ENCODE measurements at regions not wholly inside any gene's neighbourhood (a gene's known extent, or its start where the extent isn't known, plus 50 kb on each side); places are given as distances from the start of the nearest gene placed in this dataset.

DNA sequence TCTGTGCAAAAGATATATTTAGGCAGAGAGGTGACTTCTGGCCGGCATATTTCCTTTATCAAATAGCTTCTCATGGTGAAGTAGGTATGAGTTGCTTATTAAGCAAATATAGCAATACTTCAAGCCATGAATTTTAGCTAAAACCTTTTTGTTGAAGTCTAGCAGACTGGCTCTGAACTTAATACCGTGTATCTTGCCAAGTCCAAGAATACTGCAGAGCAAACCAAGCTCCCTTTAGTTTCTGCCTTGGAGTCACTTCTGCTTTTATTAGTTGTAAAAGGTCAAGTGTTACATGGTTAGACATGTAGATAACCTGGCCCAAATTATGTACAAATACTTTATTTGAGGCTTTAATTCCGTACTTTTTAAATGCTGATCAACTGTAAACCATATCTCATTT lies 627.6 kb upstream of the PKDCC start:
- TF ChIP-seq, protein P1, sequence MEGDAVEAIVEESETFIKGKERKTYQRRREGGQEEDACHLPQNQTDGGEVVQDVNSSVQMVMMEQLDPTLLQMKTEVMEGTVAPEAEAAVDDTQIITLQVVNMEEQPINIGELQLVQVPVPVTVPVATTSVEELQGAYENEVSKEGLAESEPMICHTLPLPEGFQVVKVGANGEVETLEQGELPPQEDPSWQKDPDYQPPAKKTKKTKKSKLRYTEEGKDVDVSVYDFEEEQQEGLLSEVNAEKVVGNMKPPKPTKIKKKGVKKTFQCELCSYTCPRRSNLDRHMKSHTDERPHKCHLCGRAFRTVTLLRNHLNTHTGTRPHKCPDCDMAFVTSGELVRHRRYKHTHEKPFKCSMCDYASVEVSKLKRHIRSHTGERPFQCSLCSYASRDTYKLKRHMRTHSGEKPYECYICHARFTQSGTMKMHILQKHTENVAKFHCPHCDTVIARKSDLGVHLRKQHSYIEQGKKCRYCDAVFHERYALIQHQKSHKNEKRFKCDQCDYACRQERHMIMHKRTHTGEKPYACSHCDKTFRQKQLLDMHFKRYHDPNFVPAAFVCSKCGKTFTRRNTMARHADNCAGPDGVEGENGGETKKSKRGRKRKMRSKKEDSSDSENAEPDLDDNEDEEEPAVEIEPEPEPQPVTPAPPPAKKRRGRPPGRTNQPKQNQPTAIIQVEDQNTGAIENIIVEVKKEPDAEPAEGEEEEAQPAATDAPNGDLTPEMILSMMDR (IDR thresholded peaks at IDR 0.05): no peak
- no peak for TF ChIP-seq POLR2AphosphoS5 (IDR thresholded peaks at IDR 0.05)

Data from stomach (tissue), 4 donors.